ENCODE measurements at regions not wholly inside any gene's neighbourhood (a gene's known extent, or its start where the extent isn't known, plus 50 kb on each side); places are given as distances from the start of the nearest gene placed in this dataset.

- DNase-seq: no peak
Measured at GRCh38 chr16:62913924-62914323, 877.7 kb upstream of the CDH8 start.

- DNase-seq: no peak
Measured at GRCh38 chr16:62913333-62913732, 877.1 kb upstream of the CDH8 start.

- no peak for DNase-seq
Measured at GRCh38 chr16:62909597-62909996, 873.4 kb upstream of the CDH8 start.

GRCh38 chr16:62907562-62907961 is 871.3 kb upstream of the CDH8 start:
- DNase-seq: no peak

GRCh38 chr16:62903961-62904502 is 867.8 kb upstream of the CDH8 start:
- DNase-seq: no peak

- DNase-seq: no peak
Measured at GRCh38 chr16:62899737-62900136, 863.5 kb upstream of the CDH8 start.

- no peak for DNase-seq
Measured at GRCh38 chr16:62889097-62889496, 852.9 kb upstream of the CDH8 start.

- DNase-seq: no peak
Measured at GRCh38 chr16:62883509-62883908, 847.3 kb upstream of the CDH8 start.

- DNase-seq: no peak
Measured at GRCh38 chr16:62882552-62883221, 846.4 kb upstream of the CDH8 start.

- no peak for DNase-seq
Measured at GRCh38 chr16:62876133-62876532, 839.9 kb upstream of the CDH8 start.

GRCh38 chr16:62872339-62872738 is 836.1 kb upstream of the CDH8 start:
- no peak for DNase-seq

GRCh38 chr16:62870554-62870953 is 834.3 kb upstream of the CDH8 start:
- DNase-seq: no peak

GRCh38 chr16:62869837-62870236 is 833.6 kb upstream of the CDH8 start:
- no peak for DNase-seq

- DNase-seq: no peak
Measured at GRCh38 chr16:62863139-62863538, 826.9 kb upstream of the CDH8 start.

GRCh38 chr16:62853887-62854286 is 817.6 kb upstream of the CDH8 start:
- DNase-seq: no peak

- no peak for DNase-seq
Measured at GRCh38 chr16:62846399-62847057, 810.3 kb upstream of the CDH8 start.

- no peak for DNase-seq
Measured at GRCh38 chr16:62832214-62832613, 796.0 kb upstream of the CDH8 start.

GRCh38 chr16:62831235-62831850 is 795.1 kb upstream of the CDH8 start:
- no peak for DNase-seq

- no peak for DNase-seq
Measured at GRCh38 chr16:62829607-62830006, 793.4 kb upstream of the CDH8 start.

- no peak for DNase-seq
Measured at GRCh38 chr16:62829084-62829483, 792.8 kb upstream of the CDH8 start.

- DNase-seq: no peak
Measured at GRCh38 chr16:62821824-62822223, 785.6 kb upstream of the CDH8 start.

- DNase-seq: no peak
Measured at GRCh38 chr16:62816971-62817519, 780.8 kb upstream of the CDH8 start.

- no peak for DNase-seq
Measured at GRCh38 chr16:62814891-62815290, 778.7 kb upstream of the CDH8 start.
